ENCODE measurements at regions not wholly inside any gene's neighbourhood (a gene's known extent, or its start where the extent isn't known, plus 50 kb on each side); places are given as distances from the start of the nearest gene placed in this dataset.

GRCh38 chr15:62608369-62608768, 434.2 kb upstream of the TPM1 start:
- Histone ChIP-seq H3K4me1 (peaks cover 51% of the 10 kb centered on the region), H3K36me3 (no peaks in the 10 kb centered on the region), H3K27ac (replicated peaks) (no peak overlapping the region), H3K4me3 (no peak overlapping the region), H3K27me3 (ENCODE audit: low read depth) (no peaks in the 10 kb centered on the region), H3K9me3 (replicated peaks) (no peaks in the 10 kb centered on the region)
- no peak for DNase-seq
- intact Hi-C loops (cut with micrococcal nuclease), result no loop called here
- TF ChIP-seq CTCF (IDR thresholded peaks at IDR 0.05; ENCODE audit: borderline replicate concordance), result no peak

- H3K36me3 ChIP-seq, result no peaks in the 10 kb centered on the region
- no peaks in the 10 kb centered on the region for H3K9me3 ChIP-seq (replicated peaks)
- H3K4me1 ChIP-seq, result peaks cover 32% of the 10 kb centered on the region
- DNase-seq, result no peak
- no peaks in the 10 kb centered on the region for H3K27me3 ChIP-seq (ENCODE audit: low read depth)
- intact Hi-C loops (cut with micrococcal nuclease), result no loop called here
- TF ChIP-seq CTCF (IDR thresholded peaks at IDR 0.05; ENCODE audit: borderline replicate concordance), result no peak
- no peak overlapping the region for H3K4me3 ChIP-seq
- H3K27ac ChIP-seq (replicated peaks), result no peak overlapping the region
Measured at GRCh38 chr15:62610265-62610869, 432.2 kb upstream of the TPM1 start.

GRCh38 chr15:62611002-62611401, 431.5 kb upstream of the TPM1 start:
- intact Hi-C loops (cut with micrococcal nuclease), result no loop called here
- no peak overlapping the region for H3K27ac ChIP-seq (replicated peaks)
- no peaks in the 10 kb centered on the region for H3K27me3 ChIP-seq (ENCODE audit: low read depth)
- DNase-seq, result no peak
- no peaks in the 10 kb centered on the region for H3K36me3 ChIP-seq
- H3K4me3 ChIP-seq, result no peak overlapping the region
- peaks cover 29% of the 10 kb centered on the region for H3K4me1 ChIP-seq
- no peak for TF ChIP-seq CTCF (IDR thresholded peaks at IDR 0.05; ENCODE audit: borderline replicate concordance)
- H3K9me3 ChIP-seq (replicated peaks), result no peaks in the 10 kb centered on the region

- Histone ChIP-seq H3K4me3 (no peak overlapping the region), H3K27me3 (ENCODE audit: low read depth) (no peaks in the 10 kb centered on the region), H3K36me3 (no peaks in the 10 kb centered on the region), H3K4me1 (peaks cover 32% of the 10 kb centered on the region), H3K27ac (replicated peaks) (no peak overlapping the region), H3K9me3 (replicated peaks) (no peaks in the 10 kb centered on the region)
- DNase-seq, result no peak
- intact Hi-C loops (cut with micrococcal nuclease), result no loop called here
- no peak for TF ChIP-seq CTCF (IDR thresholded peaks at IDR 0.05; ENCODE audit: borderline replicate concordance)
Measured at GRCh38 chr15:62612183-62612733, 430.3 kb upstream of the TPM1 start.

- H3K27ac ChIP-seq (replicated peaks), result no peak overlapping the region
Measured at GRCh38 chr15:62612771-62613170, 429.8 kb upstream of the TPM1 start.

More at GRCh38 chr15:62612771-62613170, 429.8 kb upstream of the TPM1 start:
- Histone ChIP-seq H3K36me3 (no peaks in the 10 kb centered on the region), H3K4me1 (peaks cover 32% of the 10 kb centered on the region), H3K4me3 (no peak overlapping the region), H3K27me3 (ENCODE audit: low read depth) (no peaks in the 10 kb centered on the region), H3K9me3 (replicated peaks) (no peaks in the 10 kb centered on the region)
- no peak for DNase-seq
- intact Hi-C loops (cut with micrococcal nuclease), result no loop called here
- no peak for TF ChIP-seq CTCF (IDR thresholded peaks at IDR 0.05; ENCODE audit: borderline replicate concordance)
